NCI-H774 (cell line): ENCODE measurements at regions not wholly inside any gene's neighbourhood (a gene's known extent, or its start where the extent isn't known, plus 50 kb on each side); places are given as distances from the start of the nearest gene placed in this dataset.

Source experiments
- DNase-seq: peaks from one replicate; lab custom pipeline; 2025; lab: John Stamatoyannopoulos, UW

DNA sequence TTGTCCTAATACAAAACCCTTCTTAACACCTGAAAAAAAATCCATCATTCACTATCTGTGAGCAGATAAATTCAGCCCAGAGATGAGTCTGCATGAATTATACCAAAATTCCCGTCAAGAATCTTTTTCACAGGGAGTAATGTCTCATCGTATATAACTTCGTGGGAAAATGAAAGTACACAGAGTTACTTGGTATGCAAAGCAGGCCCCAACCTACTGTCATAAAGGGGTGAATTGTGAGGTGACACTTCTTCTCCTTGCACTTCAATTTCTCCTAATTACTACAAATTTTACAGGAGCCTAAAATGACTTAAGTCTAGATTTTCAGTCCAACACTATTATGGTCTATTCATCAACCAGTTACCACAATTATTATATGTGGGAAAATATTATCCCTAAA, 84.6 kb upstream of the CDH20 start:
- DNase-seq, result no peak

DNA sequence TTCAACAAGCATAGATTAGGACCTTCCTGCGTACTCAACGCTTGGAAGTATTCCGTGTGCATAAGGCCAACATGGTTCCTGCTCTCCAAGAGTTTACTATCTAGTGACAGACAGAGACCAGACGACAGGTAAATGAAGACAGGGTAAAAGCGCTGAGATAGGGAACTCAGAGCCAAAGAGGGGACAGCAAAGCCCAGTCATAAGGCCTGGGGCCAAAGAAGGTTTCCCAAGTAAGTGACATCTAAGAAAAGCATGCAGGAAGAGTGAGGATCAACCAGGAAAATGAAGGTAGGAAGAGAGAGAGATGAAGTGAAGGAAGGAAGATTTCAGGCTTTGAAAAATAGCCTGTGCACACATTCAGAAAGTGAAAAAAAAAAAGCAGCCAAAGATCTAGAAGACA, 76.9 kb upstream of the CDH20 start:
- DNase-seq, result no peak

DNA sequence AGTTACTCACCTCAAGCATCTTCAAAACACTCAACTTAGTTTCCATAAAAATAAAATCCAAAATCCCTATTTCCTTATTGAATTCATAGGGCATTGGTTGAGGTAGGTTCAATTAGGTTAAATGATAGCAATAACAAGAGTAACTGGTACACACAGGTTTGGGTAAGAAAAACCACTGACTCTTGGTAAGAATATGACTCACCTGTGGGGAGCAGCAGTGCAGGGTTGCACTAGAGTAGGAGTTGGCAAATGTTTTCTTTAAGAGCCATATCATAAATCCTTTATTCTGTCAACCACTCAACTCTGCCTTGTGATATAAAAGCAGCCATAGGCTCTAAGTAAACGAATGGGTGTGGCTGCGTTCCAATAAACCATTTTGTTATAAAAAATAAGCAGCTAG, 71.4 kb upstream of the CDH20 start:
- DNase-seq, result no peak

DNA sequence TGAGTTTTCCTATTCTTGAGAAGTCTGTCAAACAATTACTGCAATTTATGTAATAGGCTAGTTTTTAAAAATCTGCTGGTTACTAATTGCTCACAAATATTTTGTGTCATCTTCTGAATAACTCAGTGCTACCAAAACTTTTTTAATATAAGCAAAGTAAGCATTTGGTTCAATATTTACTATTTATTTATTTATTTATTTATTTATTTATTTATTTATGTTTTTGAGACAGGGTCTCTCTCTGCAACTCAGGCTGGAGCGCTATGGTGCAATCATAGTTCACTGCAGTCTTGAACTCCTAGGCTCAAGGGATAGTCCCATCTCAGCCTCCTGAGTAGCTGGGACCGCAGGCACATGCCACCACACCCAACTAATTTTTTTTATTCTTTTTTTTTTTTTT, 60.4 kb upstream of the CDH20 start:
- no peak for DNase-seq

DNA sequence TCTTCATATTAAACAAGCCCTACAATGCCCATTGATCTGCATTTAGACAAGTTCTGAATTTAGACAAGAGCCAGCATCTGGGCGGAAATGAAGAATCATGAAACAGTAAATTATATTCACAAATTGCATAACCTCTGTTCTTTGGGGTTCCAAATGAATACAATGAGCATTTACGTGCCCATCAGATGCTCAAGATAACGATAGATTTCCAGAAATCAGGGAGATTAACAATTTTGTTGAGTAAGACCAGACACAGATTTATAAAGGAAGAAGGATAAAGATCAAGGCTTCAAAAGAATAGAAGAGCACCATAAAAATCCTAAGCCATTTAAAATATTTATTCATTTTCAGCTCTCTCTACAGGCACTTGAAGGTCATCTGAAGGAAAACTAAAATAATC, 59.7 kb upstream of the CDH20 start:
- DNase-seq, result no peak

DNA sequence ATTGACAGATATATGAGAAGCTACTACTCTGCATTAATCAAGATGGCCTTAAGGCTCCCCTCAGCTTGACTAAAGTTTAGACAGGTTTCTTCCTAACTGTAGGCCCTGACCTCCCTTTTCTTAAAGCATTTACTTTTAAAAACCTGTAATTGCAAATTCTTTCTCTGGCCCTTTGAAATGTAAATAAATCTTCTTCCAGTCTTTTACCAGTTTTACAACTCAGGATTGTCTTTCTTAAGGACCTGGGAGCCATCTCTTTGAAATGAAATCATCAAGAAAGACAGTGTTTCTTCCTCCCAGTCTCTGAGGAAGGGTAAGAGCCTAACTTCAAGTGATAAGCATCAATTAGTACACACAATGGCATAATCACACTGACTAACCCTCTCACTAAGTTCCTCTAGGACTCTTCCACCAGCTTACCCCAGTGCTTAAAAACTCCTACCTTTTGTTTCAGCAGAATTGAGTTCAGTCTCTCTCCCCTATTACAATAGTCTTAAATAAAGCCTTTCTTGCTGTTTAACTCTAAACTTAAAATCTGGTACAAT, 58.7 kb upstream of the CDH20 start:
- DNase-seq, result no peak

DNA sequence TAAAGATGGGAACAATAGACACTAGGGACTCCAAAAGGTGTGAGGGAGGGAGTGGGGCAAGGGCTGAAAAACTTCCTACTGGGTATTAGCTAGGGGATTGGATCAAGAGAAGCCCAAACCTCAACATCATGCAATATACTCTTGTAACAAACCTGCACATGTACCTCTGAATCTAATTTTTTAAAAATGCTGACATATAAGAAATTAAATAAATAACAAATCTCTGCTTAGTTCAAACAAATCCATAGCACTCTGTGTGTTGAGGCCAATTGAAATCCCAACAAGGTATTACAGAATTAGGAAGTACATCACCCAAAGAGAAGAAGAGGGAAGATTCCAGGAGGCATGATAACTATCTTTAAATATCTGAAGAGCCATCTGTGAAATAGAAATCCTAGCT, 55.4 kb upstream of the CDH20 start:
- no peak for DNase-seq

DNA sequence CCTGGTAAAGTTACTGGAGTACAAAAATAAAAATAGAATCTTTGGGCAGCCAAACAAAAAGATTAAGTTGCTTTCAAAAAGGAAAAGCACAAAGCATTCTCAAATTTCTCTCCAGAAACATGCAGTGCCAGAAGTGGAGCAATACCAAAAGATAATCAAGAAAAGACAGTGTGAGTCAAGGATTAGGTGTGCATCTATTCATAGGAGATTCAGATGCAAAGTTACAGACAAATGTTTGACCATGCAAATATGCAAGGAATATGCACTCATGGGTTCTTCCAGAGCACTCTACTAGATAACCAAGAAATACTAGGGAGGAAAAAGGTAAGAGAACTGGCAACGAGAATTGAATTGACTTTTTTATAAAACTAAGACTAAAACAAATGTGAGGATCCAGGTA, 51.8 kb upstream of the CDH20 start:
- no peak for DNase-seq

DNA sequence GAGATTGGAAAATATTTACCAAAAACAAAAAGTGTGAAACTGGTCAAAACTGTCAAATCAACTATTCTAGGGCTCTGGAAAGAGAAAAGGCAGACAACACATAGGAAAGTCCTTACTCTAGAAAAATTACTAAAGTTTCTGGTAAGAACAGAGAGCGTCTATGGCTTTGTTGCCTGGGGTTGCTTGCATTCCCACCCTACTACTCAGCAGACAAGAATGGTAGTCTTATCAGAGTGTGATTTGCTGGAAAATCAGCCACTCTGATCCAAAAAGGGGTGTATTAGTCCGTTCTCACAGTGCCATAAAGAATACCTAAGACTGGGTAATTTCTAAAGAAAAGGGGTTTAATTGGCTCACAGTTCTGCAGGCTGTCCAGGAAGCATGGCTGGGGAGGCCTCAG, 50.3 kb upstream of the CDH20 start:
- no peak for DNase-seq
